Chondrocyte (in vitro differentiated cells): ENCODE measurements at regions not wholly inside any gene's neighbourhood (a gene's known extent, or its start where the extent isn't known, plus 50 kb on each side); places are given as distances from the start of the nearest gene placed in this dataset.

ENCODE experiments used
- DNase-seq: peaks from one replicate; pipeline ENCODE4 v3.0.0; 2021; ENCODE audit warnings: mixed read lengths, low spot score
- H3K27ac Mint-ChIP-seq: one replicate; pipeline ENCODE4 v1.8.0; 2021; ENCODE audit warnings: mild to moderate bottlenecking, moderate library complexity, mixed read lengths; ENCODE audit not compliant: unreplicated experiment
- H3K27me3 Mint-ChIP-seq: 2 replicates; pipeline ENCODE4 v1.8.0; 2021; ENCODE audit warnings: low read depth, mixed read lengths
- H3K36me3 Mint-ChIP-seq: 2 replicates; pipeline ENCODE4 v1.8.0; 2021; ENCODE audit warnings: low read depth, mixed read lengths
- H3K4me1 Mint-ChIP-seq: 2 replicates; pipeline ENCODE4 v1.8.0; 2021; ENCODE audit warnings: low read depth, mild to moderate bottlenecking, mixed read lengths
- H3K4me3 Mint-ChIP-seq: one replicate; pipeline ENCODE4 v1.8.0; 2021; ENCODE audit warnings: mild to moderate bottlenecking, moderate library complexity, mixed read lengths; ENCODE audit not compliant: unreplicated experiment
- H3K9me3 Mint-ChIP-seq: 2 replicates; pipeline ENCODE4 v1.8.0; 2021; ENCODE audit warnings: low read depth, mixed read lengths
- TF ChIP-seq, protein P1 (sequence below): fragments of 200-600 bp; sonication (generic); IDR thresholded peaks from 2 replicates; pipeline ENCODE4 v1.5.0; 2021; ENCODE audit warnings: antibody characterized with exemption, mild to moderate bottlenecking, moderate library complexity

- DNase-seq: no peak
- Mint-ChIP-seq H3K4me3 (no peak overlapping the region), H3K27me3 (no peaks in the 10 kb centered on the region), H3K4me1 (no peaks in the 10 kb centered on the region), H3K9me3 (no peaks in the 10 kb centered on the region), H3K27ac (no peak overlapping the region), H3K36me3 (no peaks in the 10 kb centered on the region)
- TF ChIP-seq, protein P1, sequence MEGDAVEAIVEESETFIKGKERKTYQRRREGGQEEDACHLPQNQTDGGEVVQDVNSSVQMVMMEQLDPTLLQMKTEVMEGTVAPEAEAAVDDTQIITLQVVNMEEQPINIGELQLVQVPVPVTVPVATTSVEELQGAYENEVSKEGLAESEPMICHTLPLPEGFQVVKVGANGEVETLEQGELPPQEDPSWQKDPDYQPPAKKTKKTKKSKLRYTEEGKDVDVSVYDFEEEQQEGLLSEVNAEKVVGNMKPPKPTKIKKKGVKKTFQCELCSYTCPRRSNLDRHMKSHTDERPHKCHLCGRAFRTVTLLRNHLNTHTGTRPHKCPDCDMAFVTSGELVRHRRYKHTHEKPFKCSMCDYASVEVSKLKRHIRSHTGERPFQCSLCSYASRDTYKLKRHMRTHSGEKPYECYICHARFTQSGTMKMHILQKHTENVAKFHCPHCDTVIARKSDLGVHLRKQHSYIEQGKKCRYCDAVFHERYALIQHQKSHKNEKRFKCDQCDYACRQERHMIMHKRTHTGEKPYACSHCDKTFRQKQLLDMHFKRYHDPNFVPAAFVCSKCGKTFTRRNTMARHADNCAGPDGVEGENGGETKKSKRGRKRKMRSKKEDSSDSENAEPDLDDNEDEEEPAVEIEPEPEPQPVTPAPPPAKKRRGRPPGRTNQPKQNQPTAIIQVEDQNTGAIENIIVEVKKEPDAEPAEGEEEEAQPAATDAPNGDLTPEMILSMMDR: no peak
Observed at GRCh38 chr17:69788957-69789356, 286.1 kb upstream of the KCNJ16 start.

GRCh38 chr17:69796078-69796477 is 278.9 kb upstream of the KCNJ16 start:
- Mint-ChIP-seq H3K27me3 (no peaks in the 10 kb centered on the region), H3K4me3 (no peak overlapping the region), H3K4me1 (no peaks in the 10 kb centered on the region), H3K27ac (no peak overlapping the region), H3K9me3 (no peaks in the 10 kb centered on the region), H3K36me3 (no peaks in the 10 kb centered on the region)
- no peak for DNase-seq
- TF ChIP-seq, protein P1: no peak

GRCh38 chr17:69800870-69801269 is 274.2 kb upstream of the KCNJ16 start:
- DNase-seq: no peak
- no peaks in the 10 kb centered on the region for H3K4me1 Mint-ChIP-seq
- H3K27ac Mint-ChIP-seq: no peak overlapping the region
- TF ChIP-seq, protein P1: no peak
- H3K27me3 Mint-ChIP-seq: no peaks in the 10 kb centered on the region
- H3K9me3 Mint-ChIP-seq: no peaks in the 10 kb centered on the region
- H3K36me3 Mint-ChIP-seq: no peaks in the 10 kb centered on the region
- H3K4me3 Mint-ChIP-seq: no peak overlapping the region

GRCh38 chr17:69801368-69801767 is 273.7 kb upstream of the KCNJ16 start:
- H3K27ac Mint-ChIP-seq: no peak overlapping the region
- no peak for DNase-seq
- H3K9me3 Mint-ChIP-seq: no peaks in the 10 kb centered on the region
- H3K27me3 Mint-ChIP-seq: no peaks in the 10 kb centered on the region
- no peaks in the 10 kb centered on the region for H3K4me1 Mint-ChIP-seq
- no peaks in the 10 kb centered on the region for H3K36me3 Mint-ChIP-seq
- no peak overlapping the region for H3K4me3 Mint-ChIP-seq
- TF ChIP-seq, protein P1: no peak

DNA sequence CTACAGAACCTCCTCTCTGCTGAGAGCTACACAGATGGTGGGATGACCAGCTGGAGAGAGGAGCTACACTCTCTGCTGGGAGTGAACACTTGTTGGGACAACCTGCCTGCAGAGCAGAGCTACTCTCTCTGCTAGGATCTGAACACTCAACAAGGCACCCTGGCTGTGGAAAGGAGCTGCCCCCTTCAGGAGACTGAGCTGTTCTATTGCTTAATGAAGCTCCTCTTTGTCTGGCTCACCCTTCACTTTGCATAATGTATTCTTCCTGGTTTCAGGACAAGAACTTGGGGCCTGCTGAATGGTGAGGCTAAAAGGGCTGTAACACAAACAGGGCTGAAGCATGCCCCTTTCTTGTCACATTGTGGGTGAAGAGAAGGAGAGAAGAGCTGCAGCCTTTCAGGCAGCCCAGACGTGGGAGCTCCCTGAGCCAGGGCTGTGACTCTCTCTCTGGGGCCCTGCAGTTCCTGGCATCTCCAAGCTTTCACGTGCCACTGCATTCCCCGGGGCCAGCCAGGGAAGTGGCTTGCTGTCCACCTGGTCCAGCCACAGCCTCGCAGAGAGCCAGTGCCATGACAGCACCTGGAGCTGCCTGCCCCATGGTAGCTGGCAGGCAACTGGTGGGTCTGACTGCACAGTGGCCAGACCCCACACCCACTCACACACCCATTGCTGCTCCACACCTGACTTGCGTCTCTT is 272.8 kb upstream of the KCNJ16 start:
- H3K9me3 Mint-ChIP-seq: no peaks in the 10 kb centered on the region
- DNase-seq: no peak
- no peak overlapping the region for H3K27ac Mint-ChIP-seq
- H3K36me3 Mint-ChIP-seq: no peaks in the 10 kb centered on the region
- H3K4me3 Mint-ChIP-seq: no peak overlapping the region
- H3K27me3 Mint-ChIP-seq: no peaks in the 10 kb centered on the region
- TF ChIP-seq, protein P1: no peak
- H3K4me1 Mint-ChIP-seq: no peaks in the 10 kb centered on the region
